DMS114 treated with DMSO at 0.1 percent for 48 hours (cell line): ENCODE measurements at regions not wholly inside any gene's neighbourhood (a gene's known extent, or its start where the extent isn't known, plus 50 kb on each side); places are given as distances from the start of the nearest gene placed in this dataset.
"Not testable (repeated sequence)": the region's sequence is repeated elsewhere in the genome, so short reads cannot be mapped to it uniquely, and the experiment has no call there.

Source experiments
- DNase-seq: peaks from one replicate; lab custom pipeline; 2025; ENCODE audit not compliant: unreplicated experiment; lab: John Stamatoyannopoulos, UW

GRCh38 chr1:233473549-233474204, 140.2 kb upstream of the KCNK1 start:
- DNase-seq: no peak

GRCh38 chr1:233477359-233477758, 136.5 kb upstream of the KCNK1 start:
- DNase-seq: no peak

GRCh38 chr1:233478611-233479010, 135.3 kb upstream of the KCNK1 start:
- no peak for DNase-seq

- no peak for DNase-seq
Measured at GRCh38 chr1:233479110-233479890, 134.6 kb upstream of the KCNK1 start.

- DNase-seq: no peak
Measured at GRCh38 chr1:233480198-233480597, 133.7 kb upstream of the KCNK1 start.

GRCh38 chr1:233482388-233482787, 131.5 kb upstream of the KCNK1 start:
- no peak for DNase-seq

GRCh38 chr1:233485385-233485784, 128.5 kb upstream of the KCNK1 start:
- no peak for DNase-seq

- no peak for DNase-seq
Measured at GRCh38 chr1:233485809-233486398, 128.0 kb upstream of the KCNK1 start.

- no peak for DNase-seq
Measured at GRCh38 chr1:233487408-233487807, 126.5 kb upstream of the KCNK1 start.

- no peak for DNase-seq
Measured at GRCh38 chr1:233489411-233489810, 124.5 kb upstream of the KCNK1 start.

- DNase-seq: no peak
Measured at GRCh38 chr1:233490488-233490887, 123.4 kb upstream of the KCNK1 start.

GRCh38 chr1:233491953-233492620, 121.8 kb upstream of the KCNK1 start:
- no peak for DNase-seq

GRCh38 chr1:233496993-233497392, 116.9 kb upstream of the KCNK1 start:
- DNase-seq: no peak

- no peak for DNase-seq
Measured at GRCh38 chr1:233497679-233498078, 116.2 kb upstream of the KCNK1 start.

GRCh38 chr1:233500106-233500505, 113.8 kb upstream of the KCNK1 start:
- no peak for DNase-seq

- no peak for DNase-seq
Measured at GRCh38 chr1:233503366-233503954, 110.4 kb upstream of the KCNK1 start.

- no peak for DNase-seq
Measured at GRCh38 chr1:233505130-233505529, 108.8 kb upstream of the KCNK1 start.

- DNase-seq: not testable (repeated sequence)
Measured at GRCh38 chr1:233505889-233506288, 108.0 kb upstream of the KCNK1 start.

- DNase-seq: no peak
Measured at GRCh38 chr1:233509526-233509925, 104.4 kb upstream of the KCNK1 start.

GRCh38 chr1:233512538-233512937, 101.4 kb upstream of the KCNK1 start:
- DNase-seq: no peak

- DNase-seq: no peak
Measured at GRCh38 chr1:233513431-233513830, 100.5 kb upstream of the KCNK1 start.
